Pons (tissue), 1 donor: ENCODE measurements at regions not wholly inside any gene's neighbourhood (a gene's known extent, or its start where the extent isn't known, plus 50 kb on each side); places are given as distances from the start of the nearest gene placed in this dataset.
A peak's percentile ranks its signal among the peaks of the same experiment; 100 is the strongest.
"Not testable (repeated sequence)": the region's sequence is repeated elsewhere in the genome, so short reads cannot be mapped to it uniquely, and the experiment has no call there.

Experiments
- DNase-seq: peaks from one replicate; pipeline ENCODE4 v3.0.0-alpha.2; 2016; ENCODE audit warnings: low spot score

DNA sequence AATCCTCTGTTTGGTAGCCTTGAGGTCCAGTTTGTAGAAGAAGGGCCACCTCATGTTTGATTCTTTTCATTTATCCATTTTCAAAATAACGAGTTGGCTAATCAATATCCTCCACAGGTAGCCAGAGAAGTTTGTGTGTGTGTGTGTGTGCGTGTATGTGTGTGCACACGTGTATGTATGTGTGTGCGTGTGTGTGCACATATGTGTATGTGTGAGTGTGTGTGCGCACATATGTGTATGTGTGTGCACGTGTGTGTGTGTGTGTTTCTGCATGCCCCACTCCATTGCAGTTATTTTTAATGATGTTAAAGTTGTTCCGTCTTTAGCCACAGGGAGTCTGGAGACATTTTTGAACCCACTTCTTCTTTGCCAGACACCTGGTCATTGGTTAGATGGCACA, 112.8 kb upstream of the PRKCQ start:
- no peak for DNase-seq

DNA sequence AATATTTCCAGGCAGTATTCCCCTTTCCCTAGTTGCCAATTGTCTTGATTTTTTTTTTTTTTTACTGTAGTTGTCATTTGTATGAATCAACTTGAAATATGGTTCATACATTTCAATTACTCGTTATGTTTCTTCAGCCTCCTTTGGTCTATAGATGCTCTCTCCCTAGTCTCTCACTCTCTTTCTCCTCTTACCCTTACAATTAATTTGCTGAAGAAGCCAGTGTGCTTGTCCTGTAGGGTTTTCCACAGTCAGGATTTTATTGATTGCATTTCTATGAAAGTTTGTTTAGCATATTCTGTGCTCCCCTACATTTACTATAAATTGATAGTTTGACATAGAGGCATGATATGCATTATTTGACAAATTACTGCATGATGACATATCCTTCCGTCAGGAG, 112.0 kb upstream of the PRKCQ start:
- no peak for DNase-seq

- DNase-seq = no peak
Observed at GRCh38 chr10:6689036-6689435, 109.0 kb upstream of the PRKCQ start.

DNA sequence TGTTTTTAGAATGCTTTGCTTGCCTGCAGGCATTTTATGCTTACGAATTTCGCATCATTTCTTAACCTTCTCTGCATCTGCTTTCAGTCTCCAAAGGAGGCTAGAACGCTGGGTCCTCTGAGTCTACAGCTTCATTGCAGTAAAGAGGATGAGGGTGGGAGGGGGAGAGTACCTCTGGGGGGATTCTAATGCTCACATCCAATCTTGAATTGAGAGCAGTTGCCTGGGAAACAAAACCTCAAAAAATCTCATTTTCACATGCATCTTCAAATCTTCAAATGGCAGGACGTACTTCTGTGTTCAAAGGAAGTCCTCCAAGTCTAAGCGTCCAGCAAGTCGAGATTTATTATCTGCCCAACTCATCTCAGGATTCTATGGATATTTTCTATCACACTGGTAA, 100.7 kb upstream of the PRKCQ start:
- DNase-seq = no peak

- no peak for DNase-seq
Observed at GRCh38 chr10:6678956-6679355, 98.9 kb upstream of the PRKCQ start.

DNA sequence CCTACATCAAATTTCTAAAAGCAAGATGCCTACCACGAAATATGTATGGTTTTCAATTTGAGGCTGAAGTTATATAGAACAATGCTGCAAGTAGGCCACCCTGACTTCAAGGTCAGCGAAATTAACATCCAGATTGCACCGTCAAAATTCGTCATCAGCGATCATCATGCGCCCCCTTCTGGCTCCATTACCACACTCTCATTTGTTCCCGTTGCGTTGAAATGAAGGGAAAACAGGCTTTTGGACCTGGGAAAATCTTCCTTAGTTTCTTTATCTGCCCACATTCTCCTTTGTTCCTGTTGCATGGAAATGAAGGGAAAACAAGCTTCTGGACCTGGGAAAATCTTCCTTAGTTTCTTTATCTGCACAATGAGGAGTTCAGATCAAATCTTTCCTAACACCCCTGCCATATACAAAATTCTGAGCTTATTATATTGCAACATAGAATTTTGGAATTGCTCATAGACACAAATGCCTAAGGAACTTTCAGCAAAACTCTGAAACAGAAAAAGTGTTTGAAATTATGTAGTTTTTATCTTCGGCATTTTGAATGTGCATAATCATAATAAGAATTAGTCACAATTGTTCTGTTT, 98.2 kb upstream of the PRKCQ start:
- peak; percentile 54 for DNase-seq

DNA sequence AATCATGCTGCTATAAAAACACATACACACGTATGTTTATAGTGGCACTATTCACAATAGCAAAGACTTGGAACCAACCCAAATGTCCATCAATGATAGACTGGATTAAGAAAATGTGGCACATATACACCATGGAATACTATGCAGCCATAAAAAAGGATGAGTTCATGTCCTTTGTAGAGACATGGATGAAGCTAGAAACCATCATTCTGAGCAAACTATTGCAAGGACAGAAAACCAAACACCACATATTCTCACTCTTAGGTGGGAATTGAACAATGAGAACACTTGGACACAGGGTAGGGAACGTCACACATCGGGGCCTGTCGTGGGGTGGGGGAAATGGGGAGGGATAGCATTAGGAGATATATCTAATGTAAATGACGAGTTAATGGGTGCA, 97.1 kb upstream of the PRKCQ start:
- not testable (repeated sequence) for DNase-seq

DNA sequence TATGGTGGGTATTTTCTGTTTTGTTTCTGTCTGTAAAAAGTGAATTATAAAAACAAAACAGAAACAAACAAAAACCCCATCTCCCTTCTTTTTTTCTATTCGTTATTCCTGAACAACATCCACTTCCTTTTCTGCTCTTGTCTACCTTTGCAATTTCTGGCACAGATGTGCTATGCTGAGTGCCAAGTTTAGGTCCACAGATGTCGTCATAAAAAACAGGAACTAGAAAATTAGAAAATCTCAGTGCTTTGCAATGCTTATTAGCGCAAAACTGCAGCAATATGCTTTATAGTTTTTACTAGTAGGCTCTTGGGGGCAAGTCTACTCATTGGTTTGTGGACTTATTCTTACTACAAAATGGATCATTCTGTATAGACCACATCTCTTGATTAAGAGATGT, 94.2 kb upstream of the PRKCQ start:
- DNase-seq = no peak

- no peak for DNase-seq
Observed at GRCh38 chr10:6671976-6672375, 91.9 kb upstream of the PRKCQ start.

- DNase-seq = peak; percentile 90
Observed at GRCh38 chr10:6669269-6669859, 89.3 kb upstream of the PRKCQ start.

GRCh38 chr10:6667679-6668270, 87.7 kb upstream of the PRKCQ start:
- peak; percentile 73 for DNase-seq

- DNase-seq = no peak
Observed at GRCh38 chr10:6667150-6667549, 87.1 kb upstream of the PRKCQ start.

GRCh38 chr10:6665847-6666246, 85.8 kb upstream of the PRKCQ start:
- no peak for DNase-seq

GRCh38 chr10:6660460-6660859, 80.4 kb upstream of the PRKCQ start:
- DNase-seq = no peak

- DNase-seq = no peak
Observed at GRCh38 chr10:6659451-6659850, 79.4 kb upstream of the PRKCQ start.

GRCh38 chr10:6657669-6658068, 77.6 kb upstream of the PRKCQ start:
- no peak for DNase-seq

DNA sequence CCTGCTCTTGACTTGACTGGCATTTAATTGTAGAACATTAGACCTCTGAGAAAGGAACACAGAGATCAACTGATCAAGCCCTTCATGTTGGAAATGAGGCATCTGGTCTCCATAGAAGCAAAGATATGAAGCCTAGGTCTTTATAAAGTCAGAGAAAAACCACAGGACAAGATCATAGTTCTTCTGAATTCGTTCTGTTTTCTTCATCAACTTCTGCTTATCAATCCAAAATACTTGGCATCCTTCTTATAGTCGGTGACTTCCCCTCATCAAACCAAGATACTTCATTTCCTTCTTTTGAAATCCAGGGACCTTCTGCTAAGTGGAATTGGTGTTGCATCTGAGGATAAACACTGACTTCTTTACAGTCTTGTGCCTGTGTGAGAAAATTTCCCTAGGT, 77.1 kb upstream of the PRKCQ start:
- DNase-seq = no peak

GRCh38 chr10:6654571-6654970, 74.5 kb upstream of the PRKCQ start:
- DNase-seq = no peak

DNA sequence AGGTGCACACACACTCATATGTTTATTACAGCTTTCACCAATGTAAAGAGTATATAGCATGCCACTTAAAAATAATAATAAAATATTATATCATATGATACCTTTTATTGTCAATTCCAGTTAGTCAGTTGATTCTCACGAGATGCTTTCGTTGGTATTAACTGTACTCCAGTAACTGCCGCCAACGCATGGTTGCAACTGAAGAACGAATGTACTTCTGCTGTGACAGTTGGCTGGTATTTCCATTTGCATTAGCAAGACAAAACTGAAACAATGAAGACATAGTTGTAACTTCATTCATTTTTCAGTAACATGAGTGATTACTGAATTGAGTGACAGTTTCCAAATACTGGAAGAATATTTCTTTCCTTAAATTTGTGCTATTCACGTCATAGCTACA, 70.5 kb upstream of the PRKCQ start:
- DNase-seq = no peak

GRCh38 chr10:6649903-6650302, 69.8 kb upstream of the PRKCQ start:
- no peak for DNase-seq

- DNase-seq = no peak
Observed at GRCh38 chr10:6648894-6649720, 69.0 kb upstream of the PRKCQ start.

DNA sequence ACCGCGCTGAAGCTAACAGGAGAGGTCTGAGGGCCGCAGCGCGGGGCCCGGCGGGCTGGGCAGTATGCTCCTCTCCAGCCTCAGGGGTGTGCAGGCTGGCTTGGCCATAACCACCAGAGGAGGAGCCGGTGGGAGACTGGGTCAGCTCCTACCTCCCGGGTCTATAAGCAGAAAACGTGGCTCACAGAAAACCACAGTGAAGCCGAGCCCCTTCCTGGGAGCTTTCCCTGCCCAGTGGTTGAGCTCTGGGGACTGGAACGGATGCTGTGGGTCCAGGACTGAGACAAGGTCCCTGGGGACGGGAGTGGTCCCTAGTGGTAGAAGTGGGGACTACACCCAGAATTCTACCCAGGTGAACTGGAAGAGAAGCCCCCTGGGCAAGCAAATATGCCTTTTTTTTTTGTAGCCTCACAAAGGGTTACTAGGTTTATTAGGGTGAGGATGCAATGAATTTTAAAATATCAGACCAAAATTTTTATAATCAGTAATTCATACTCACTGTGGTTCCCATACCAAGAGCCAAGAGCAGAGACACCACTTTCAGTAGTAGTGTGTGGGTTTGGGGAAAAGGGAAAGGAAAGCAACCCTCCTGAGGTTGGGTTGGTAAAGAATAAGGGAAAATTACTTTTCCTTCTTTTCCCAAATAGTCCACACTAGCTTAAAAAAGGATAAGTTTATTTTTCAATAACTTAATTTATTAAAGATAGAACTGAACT, 67.9 kb upstream of the PRKCQ start:
- peak; percentile 75 for DNase-seq
